Karpas-422 (cell line): ENCODE measurements at regions not wholly inside any gene's neighbourhood (a gene's known extent, or its start where the extent isn't known, plus 50 kb on each side); places are given as distances from the start of the nearest gene placed in this dataset.

Experiments
- DNase-seq: peaks from one replicate; pipeline ENCODE4 v3.0.0-alpha.2; 2015
- H2AFZ ChIP-seq: fragments of 200-600 bp; sonication (generic); 2 replicates; pipeline ENCODE4 v1.6.1; 2014; ENCODE audit warnings: antibody characterized with exemption, low read length, mixed read lengths
- H3K27ac ChIP-seq: fragments of 200-600 bp; sonication (generic); 2 replicates; pipeline ENCODE4 v1.5.1; 2014; ENCODE audit warnings: mild to moderate bottlenecking, low read length, moderate library complexity
- H3K27me3 ChIP-seq: fragments of 200-600 bp; sonication (generic); 2 replicates; pipeline ENCODE4 v1.6.1; 2014; ENCODE audit warnings: low read length, mixed read lengths
- H3K36me3 ChIP-seq: fragments of 200-600 bp; sonication (generic); 2 replicates; pipeline ENCODE4 v1.6.1; 2014; ENCODE audit warnings: low read length, mixed read lengths; ENCODE audit not compliant: insufficient read depth
- H3K4me1 ChIP-seq: fragments of 200-600 bp; sonication (generic); 2 replicates; pipeline ENCODE4 v1.6.1; 2014; ENCODE audit warnings: mild to moderate bottlenecking, low read length, mixed read lengths
- H3K4me2 ChIP-seq: fragments of 200-600 bp; sonication (generic); 2 replicates; pipeline ENCODE4 v1.6.1; 2014; ENCODE audit warnings: low read length, low read depth, mild to moderate bottlenecking; ENCODE audit not compliant: poor library complexity, severe bottlenecking
- H3K4me3 ChIP-seq: fragments of 200-600 bp; sonication (generic); 2 replicates; pipeline ENCODE4 v1.5.1; 2014; ENCODE audit warnings: mild to moderate bottlenecking, antibody characterized with exemption, low read length, mixed read lengths
- H3K79me2 ChIP-seq: fragments of 200-600 bp; sonication (generic); 2 replicates; pipeline ENCODE4 v1.6.1; 2014; ENCODE audit warnings: mild to moderate bottlenecking, low read length, mixed read lengths
- H3K9ac ChIP-seq: fragments of 200-600 bp; sonication (generic); 2 replicates; pipeline ENCODE4 v1.6.0; 2014; ENCODE audit warnings: low read length
- H3K9me2 ChIP-seq: fragments of 200-600 bp; sonication (generic), shearing (Covaris generic); replicated peaks from 2 replicates; pipeline ENCODE4 v1.6.0; 2014; ENCODE audit warnings: mild to moderate bottlenecking, low read length, moderate library complexity; ENCODE audit not compliant: insufficient read depth
- H3K9me3 ChIP-seq: fragments of 300-700, 200-600 bp; sonication (generic); 2 replicates; pipeline ENCODE4 v1.6.1; 2014; ENCODE audit warnings: low read length, mixed read lengths
- H4K20me1 ChIP-seq: fragments of 200-600 bp; sonication (generic); 2 replicates; pipeline ENCODE4 v1.6.1; 2014; ENCODE audit warnings: mild to moderate bottlenecking, antibody characterized with exemption, low read length, low read depth; ENCODE audit not compliant: insufficient read depth

DNA sequence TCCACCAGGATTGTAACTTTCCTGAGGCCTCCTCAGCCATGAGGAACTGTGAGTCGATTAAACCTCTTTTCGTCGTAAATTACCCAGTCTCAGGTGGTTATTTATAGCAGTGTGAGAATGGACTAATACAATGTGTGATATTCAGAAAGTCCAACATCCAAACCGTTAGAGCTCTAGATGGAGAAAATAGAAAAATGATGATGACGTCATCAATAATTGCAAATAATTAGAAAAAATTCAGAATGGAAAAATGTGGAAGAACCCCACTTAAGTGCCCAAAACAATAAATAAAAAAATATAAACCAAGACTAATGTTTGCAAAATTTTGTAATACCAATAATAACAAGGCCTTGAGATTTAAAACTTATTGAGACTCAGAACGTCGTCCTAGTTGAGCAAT, 103.0 kb upstream of the PLPPR5 start:
- Histone ChIP-seq H3K4me3 (no peak overlapping the region), H3K9ac (no peak overlapping the region), H3K4me2 (no peak overlapping the region), H3K27me3 (no peaks in the 10 kb centered on the region), H2AFZ (no peak overlapping the region), H3K27ac (no peak overlapping the region), H3K79me2 (no peaks in the 10 kb centered on the region), H3K4me1 (no peaks in the 10 kb centered on the region), H4K20me1 (no peaks in the 10 kb centered on the region), H3K36me3 (no peaks in the 10 kb centered on the region), H3K9me2 (no peaks in the 10 kb centered on the region), H3K9me3 (no peaks in the 10 kb centered on the region)
- DNase-seq: no peak

DNA sequence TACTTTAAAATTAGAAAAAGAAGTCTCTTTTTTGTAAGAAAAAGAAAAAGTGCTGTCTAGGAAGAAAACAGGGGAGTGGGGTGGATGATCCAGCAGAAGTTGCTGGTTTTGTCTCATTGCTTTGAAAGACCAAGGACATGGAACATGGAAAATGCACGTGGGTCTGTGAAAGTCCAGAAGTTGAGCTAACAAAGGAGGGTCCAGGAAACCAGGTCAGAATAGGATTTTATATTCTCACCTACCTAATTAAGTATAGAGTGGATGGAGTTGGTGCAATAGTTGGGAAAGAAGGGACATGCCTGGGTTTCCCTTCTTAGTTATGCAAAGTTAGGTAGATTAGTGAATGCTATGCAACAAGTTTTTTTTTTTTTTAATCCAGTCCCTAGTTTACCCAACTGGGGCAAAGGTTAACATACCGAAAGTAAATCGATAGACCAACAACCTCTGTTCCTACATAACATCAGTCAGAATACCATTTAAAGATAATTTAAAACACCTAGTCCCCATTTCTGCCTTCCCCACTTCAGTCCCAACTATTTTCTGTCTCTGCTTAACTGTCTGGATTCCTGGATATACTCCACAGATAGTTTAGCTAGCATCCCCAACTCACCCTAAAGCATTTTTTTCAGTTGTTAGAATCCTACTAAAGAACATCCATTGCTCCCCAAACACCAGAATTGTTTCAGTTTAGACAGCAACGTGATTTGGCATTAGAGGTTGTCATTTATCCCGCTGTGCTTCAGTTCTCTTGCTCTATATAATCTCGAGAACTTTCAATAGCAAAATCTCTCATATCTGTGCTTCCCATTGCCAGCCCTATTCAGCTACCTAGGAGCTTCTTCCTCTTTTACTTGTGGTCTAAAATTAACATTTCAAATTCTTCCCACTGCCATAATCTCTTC, 105.7 kb upstream of the PLPPR5 start:
- Histone ChIP-seq H2AFZ (no peak overlapping the region), H3K9ac (no peak overlapping the region), H3K9me2 (no peaks in the 10 kb centered on the region), H3K4me1 (no peaks in the 10 kb centered on the region), H3K79me2 (no peaks in the 10 kb centered on the region), H3K4me3 (no peak overlapping the region), H4K20me1 (no peaks in the 10 kb centered on the region), H3K27ac (no peak overlapping the region), H3K27me3 (no peaks in the 10 kb centered on the region), H3K36me3 (no peaks in the 10 kb centered on the region), H3K4me2 (no peak overlapping the region), H3K9me3 (no peaks in the 10 kb centered on the region)
- no peak for DNase-seq

DNA sequence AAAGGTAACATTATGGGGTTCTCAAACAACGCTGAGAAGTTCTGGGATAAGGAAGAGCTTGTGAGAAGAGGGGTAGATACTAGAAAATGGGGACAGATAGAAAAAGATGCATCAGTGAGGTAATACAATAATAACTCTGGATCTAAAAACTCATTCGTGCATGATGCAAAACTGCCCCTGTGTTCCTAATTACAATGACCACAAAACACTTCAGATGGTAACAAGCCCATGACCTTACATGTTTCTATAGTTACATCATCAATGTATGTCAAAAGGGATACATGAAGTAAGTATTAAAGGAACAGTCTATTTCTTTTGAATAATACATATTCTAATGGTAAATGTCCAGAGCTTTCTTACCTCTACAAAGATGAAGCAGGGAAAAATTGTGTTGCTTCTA, 110.6 kb upstream of the PLPPR5 start:
- no peaks in the 10 kb centered on the region for H3K36me3 ChIP-seq
- no peaks in the 10 kb centered on the region for H3K79me2 ChIP-seq
- no peaks in the 10 kb centered on the region for H3K9me3 ChIP-seq

DNA sequence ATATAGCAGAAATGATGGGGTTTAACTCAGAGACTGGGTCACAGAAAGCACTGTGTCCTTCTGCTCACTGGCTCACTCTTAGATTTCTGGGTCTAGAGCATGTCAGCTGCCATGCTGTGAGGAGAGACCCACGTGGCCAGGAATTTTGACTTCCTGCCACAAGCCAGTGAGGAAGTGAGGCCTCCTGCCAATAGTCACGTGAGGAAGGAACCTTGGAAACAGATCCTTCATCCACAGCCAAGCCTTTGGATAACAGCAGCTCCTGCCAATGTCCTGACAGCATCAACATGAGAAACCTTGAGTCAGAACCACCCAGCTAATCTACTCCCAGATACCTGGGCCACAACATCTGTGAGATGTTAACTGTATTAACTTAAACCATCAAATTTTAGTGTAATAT, 114.5 kb upstream of the PLPPR5 start:
- Histone ChIP-seq H3K27me3 (no peaks in the 10 kb centered on the region), H3K27ac (no peak overlapping the region), H3K36me3 (no peaks in the 10 kb centered on the region), H3K79me2 (no peaks in the 10 kb centered on the region), H3K4me3 (no peak overlapping the region), H3K4me2 (no peak overlapping the region), H3K9ac (no peak overlapping the region), H2AFZ (no peak overlapping the region), H3K4me1 (no peaks in the 10 kb centered on the region), H3K9me2 (no peaks in the 10 kb centered on the region), H4K20me1 (no peaks in the 10 kb centered on the region), H3K9me3 (no peaks in the 10 kb centered on the region)
- DNase-seq: no peak

More for the DNA sequence above, 110.6 kb upstream of the PLPPR5 start:
- Histone ChIP-seq H3K4me1 (no peaks in the 10 kb centered on the region), H3K27me3 (no peaks in the 10 kb centered on the region), H3K4me2 (no peak overlapping the region), H3K4me3 (no peak overlapping the region), H3K9me2 (no peaks in the 10 kb centered on the region), H3K27ac (no peak overlapping the region), H3K9ac (no peak overlapping the region), H4K20me1 (no peaks in the 10 kb centered on the region), H2AFZ (no peak overlapping the region)
- no peak for DNase-seq

DNA sequence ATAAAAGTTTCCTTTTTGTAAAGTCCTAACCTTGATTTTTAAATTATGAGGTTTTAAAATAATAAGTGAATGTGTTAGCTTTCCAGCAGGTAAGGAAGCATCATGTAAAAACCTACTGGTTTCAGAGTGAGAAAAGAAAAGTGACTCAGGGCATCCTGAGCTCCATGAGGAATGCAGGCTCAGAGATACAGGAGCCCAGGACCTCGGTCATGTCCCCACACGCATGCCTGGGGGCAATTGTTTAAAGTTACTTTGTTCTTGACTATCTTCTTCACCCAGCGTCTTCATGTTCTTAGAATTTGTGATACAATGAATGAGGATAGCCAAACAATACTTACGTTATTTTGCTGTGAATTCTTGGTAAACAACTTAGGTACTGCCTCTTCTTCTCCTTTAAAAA, 117.4 kb upstream of the PLPPR5 start:
- H3K27me3 ChIP-seq: no peaks in the 10 kb centered on the region
- no peak overlapping the region for H3K4me3 ChIP-seq
- no peaks in the 10 kb centered on the region for H3K9me2 ChIP-seq
- no peak overlapping the region for H3K4me2 ChIP-seq
- H3K27ac ChIP-seq: no peak overlapping the region
- DNase-seq: no peak
- no peak overlapping the region for H3K9ac ChIP-seq
- H2AFZ ChIP-seq: no peak overlapping the region
- no peaks in the 10 kb centered on the region for H3K36me3 ChIP-seq
- no peaks in the 10 kb centered on the region for H4K20me1 ChIP-seq
- H3K9me3 ChIP-seq: no peaks in the 10 kb centered on the region
- H3K4me1 ChIP-seq: no peaks in the 10 kb centered on the region
- no peaks in the 10 kb centered on the region for H3K79me2 ChIP-seq

DNA sequence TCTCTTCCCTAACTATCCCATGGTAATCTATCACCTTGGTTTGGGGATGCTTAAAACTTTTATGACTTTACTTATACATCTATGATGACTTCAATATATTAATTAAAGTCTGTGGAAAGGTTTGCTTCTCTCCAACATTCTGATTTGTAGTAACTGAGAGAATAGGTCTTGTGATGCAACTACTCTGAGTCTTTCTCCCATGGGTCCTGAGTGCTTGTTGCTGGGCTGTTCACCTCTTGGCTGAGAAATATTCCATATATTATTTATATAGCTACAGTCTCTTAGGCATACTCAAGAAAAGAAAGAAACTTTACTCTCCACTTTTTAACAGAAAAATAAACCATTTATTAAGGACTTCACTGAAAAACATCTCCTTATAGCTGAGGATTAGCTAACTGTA, 119.3 kb upstream of the PLPPR5 start:
- Histone ChIP-seq H3K79me2 (no peaks in the 10 kb centered on the region), H3K9ac (no peak overlapping the region), H3K4me3 (no peak overlapping the region), H3K9me2 (no peaks in the 10 kb centered on the region), H3K27me3 (no peaks in the 10 kb centered on the region), H3K4me1 (no peaks in the 10 kb centered on the region), H2AFZ (no peak overlapping the region), H3K36me3 (no peaks in the 10 kb centered on the region), H3K27ac (no peak overlapping the region), H3K4me2 (no peak overlapping the region), H3K9me3 (no peaks in the 10 kb centered on the region), H4K20me1 (no peaks in the 10 kb centered on the region)
- DNase-seq: no peak

DNA sequence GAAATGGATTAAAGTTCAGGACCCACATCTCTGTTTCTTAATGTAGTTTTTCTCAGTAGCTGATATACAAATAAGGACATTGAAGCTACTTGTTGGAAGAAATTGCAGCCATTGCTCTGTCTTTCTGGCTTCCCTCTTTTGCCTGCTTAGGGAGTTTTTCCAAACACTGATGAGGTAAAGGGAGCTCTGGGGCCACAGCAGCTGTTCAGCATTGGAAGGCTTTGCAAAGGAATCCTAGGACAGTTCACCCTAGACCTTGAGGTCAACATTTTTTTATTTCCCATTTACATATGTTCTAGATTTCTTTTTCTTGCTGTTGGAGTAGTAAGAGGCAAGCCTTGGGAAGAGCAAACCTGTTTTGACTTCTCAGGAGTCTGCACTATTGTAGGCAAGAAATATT, 126.9 kb upstream of the PLPPR5 start:
- H3K9me2 ChIP-seq: no peaks in the 10 kb centered on the region
- no peak overlapping the region for H3K27ac ChIP-seq
- H2AFZ ChIP-seq: no peak overlapping the region
- H3K36me3 ChIP-seq: no peaks in the 10 kb centered on the region
- H4K20me1 ChIP-seq: no peaks in the 10 kb centered on the region
- no peak overlapping the region for H3K4me3 ChIP-seq
- no peaks in the 10 kb centered on the region for H3K4me1 ChIP-seq
- no peaks in the 10 kb centered on the region for H3K79me2 ChIP-seq
- H3K27me3 ChIP-seq: no peaks in the 10 kb centered on the region
- H3K9me3 ChIP-seq: no peaks in the 10 kb centered on the region
- no peak overlapping the region for H3K9ac ChIP-seq
- H3K4me2 ChIP-seq: no peak overlapping the region
- no peak for DNase-seq

DNA sequence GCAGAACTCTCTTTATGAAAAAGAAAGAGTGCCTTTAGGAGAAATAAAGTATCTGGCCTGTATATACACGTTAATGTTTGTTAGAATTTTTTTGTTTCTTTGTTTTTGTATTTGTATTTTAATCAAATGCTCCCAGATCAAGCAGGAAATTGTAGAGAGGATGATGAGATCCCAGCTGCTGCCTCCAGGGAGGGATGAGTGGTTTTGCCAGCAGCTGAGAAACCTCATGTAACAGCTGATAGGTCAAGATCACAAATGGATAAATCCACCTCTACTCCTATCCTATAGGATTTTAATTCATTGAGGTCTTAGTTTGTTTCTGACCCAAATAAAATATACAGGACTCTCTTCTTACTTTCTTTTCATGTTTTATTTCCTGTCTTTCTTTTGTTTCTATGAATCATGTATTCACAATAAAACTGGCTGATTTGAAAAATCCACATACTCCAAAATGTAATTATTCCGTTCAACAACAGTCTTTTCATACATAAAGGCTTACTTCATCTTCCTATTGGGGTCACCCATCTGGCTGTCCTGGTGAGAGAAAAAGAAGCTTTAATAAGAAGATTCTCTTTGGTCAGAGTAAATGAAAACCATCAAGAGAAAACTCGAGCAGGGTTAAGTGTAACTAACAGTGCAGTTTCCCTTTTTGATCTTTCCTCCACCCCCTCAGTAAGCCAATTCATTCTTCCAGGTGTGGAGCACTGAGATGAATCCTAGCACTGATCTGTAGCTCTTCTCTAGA, 129.3 kb upstream of the PLPPR5 start:
- no peaks in the 10 kb centered on the region for H3K4me1 ChIP-seq
- H3K9ac ChIP-seq: no peak overlapping the region
- H2AFZ ChIP-seq: no peak overlapping the region
- no peaks in the 10 kb centered on the region for H3K9me3 ChIP-seq
- H3K36me3 ChIP-seq: no peaks in the 10 kb centered on the region
- H3K79me2 ChIP-seq: no peaks in the 10 kb centered on the region
- H3K4me2 ChIP-seq: no peak overlapping the region
- H3K4me3 ChIP-seq: no peak overlapping the region
- no peaks in the 10 kb centered on the region for H3K27me3 ChIP-seq
- no peaks in the 10 kb centered on the region for H3K9me2 ChIP-seq
- H3K27ac ChIP-seq: no peak overlapping the region
- no peaks in the 10 kb centered on the region for H4K20me1 ChIP-seq
- DNase-seq: no peak
